ENCODE measurements at regions not wholly inside any gene's neighbourhood (a gene's known extent, or its start where the extent isn't known, plus 50 kb on each side); places are given as distances from the start of the nearest gene placed in this dataset.

GRCh38 chr6:21984135-21984534, 312.7 kb downstream of the PRL start:
- TF ChIP-seq CTCF (IDR thresholded peaks at IDR 0.05; ENCODE audit: extremely low read depth in 1 of 2, insufficient read depth in 1 of 2, low read depth in 1 of 2, low read length in 2 of 2) (no peak), POLR2A (IDR thresholded peaks at IDR 0.05; ENCODE audit: low read depth, low read length) (no peak), POLR2AphosphoS5 (IDR thresholded peaks at IDR 0.05; ENCODE audit: insufficient read depth, low read depth, low read length) (no peak), MYC (IDR thresholded peaks at IDR 0.05; ENCODE audit: low read depth, low read length) (no peak), EZH2 (IDR thresholded peaks at IDR 0.05; ENCODE audit: borderline replicate concordance, low read depth, low read length, severe bottlenecking) (no peak)

Measured in endothelial cell of umbilical vein (primary cell).